Stimulated activated CD4-positive, alpha-beta T cell treated with anti-CD3 and anti-CD28 coated beads, Interleukin-1b, Interleukin-23, amount 100 ng/mL, for 24 hours (primary cell): ENCODE measurements at regions not wholly inside any gene's neighbourhood (a gene's known extent, or its start where the extent isn't known, plus 50 kb on each side); places are given as distances from the start of the nearest gene placed in this dataset.
"Not testable (repeated sequence)": the region's sequence is repeated elsewhere in the genome, so short reads cannot be mapped to it uniquely, and the experiment has no call there.

Experiments
- DNase-seq, 4 experiments: peaks; one replicate each; pipeline ENCODE4 v3.0.0-alpha.2; 2020; ENCODE audit warnings: low read depth in 4 of 4, low spot score in 1 of 4

DNA sequence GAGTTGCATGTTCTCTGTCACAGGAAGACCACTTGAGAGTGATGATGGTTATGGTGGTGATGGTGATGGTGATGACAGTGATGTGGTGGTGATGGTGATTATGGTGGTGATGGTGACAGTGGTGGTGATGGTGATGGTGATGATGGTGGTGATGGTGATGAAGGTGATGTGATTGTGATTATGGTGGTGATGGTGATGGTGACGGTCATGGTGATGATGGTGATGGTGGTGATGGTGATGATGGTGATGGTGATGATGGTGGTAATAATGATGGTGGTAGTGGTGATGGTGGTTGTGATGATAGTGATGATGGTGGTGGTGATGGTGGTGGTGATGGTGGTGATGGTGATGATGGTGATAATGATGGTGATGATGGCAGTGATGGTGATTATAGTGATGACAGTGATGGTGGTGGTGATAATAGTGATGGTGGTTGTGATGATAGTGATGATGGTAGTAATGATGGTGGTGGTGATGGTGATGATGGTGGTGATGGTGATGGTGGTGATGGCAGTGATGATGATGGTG, 93.7 kb downstream of the ASB1 start:
- DNase-seq: no peak

GRCh38 chr2:238521002-238521401, 94.3 kb downstream of the ASB1 start:
- no peak for DNase-seq

GRCh38 chr2:238521870-238522269, 95.1 kb downstream of the ASB1 start:
- DNase-seq: no peak

DNA sequence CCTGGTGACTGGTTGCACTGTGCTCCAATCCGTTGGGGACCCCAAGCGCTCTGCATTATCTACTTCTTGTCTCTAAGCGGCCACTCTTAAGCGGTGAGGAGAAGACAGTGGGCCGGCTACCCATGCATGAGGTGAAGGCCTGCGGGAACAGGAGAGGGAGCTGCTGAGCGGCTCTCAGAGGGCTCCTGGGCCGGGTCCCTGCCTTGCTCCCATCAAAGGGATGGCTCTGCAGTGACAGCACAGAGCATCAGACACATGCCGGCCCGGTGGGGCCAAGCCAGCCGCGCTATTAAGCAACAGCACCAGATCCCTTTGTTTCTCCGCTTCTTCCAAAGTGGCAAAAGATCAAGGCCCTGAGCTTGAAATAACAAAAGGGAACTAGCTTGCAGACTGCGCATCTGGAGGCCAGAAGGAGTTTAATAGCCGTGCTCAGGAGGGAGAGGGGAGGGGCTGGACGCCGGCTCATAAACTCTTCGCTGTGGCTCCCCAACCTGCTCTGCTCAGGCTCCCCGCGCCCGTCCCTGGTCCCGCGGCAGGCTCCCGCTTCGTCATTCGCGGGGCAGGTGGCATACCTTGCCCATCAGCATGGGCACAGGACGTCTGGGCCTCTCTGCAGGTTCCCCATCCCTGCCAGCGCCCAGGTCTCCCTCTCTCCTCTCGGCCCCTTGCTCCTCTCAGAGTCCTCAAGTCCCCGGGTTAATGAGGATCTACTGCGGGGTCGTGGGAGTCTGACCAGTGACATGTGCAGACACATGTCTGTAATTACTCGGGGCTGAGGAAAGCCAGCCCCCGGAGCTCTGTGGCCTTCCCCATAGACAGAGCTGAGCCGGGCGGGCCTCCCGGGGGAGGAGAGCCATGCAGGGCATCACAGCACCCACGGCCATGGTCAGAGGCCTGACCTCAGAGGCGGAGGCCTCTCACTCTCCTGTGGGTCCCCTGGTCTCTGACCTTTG, 96.7 kb downstream of the ASB1 start:
- DNase-seq: no peak

DNA sequence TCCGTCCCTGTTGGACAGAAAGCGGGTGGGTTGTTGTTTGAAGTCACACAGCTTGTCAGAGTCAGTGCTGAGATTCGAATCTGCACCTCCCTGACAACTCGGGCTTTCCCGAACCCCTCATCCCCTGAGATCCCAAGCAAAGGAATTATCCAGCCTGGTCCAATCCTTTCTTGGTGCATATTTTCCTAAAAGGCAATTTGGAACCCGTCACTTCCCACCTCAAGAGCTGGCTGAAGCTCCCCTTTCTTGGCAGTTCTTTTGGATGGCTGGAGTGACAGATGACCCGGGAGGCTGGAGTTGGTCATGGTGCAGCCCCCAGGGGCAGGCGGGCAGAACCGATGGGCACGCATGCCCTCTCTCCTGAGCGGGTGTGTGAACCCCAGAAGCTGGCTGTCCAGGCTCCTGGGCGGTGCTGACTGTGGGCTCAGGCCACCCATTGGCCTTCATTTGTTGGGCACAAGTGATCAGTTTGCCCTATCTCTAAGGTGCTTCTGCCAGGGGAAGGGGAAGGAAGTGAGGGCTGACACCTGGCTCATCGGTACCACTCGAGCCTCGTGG, 97.8 kb downstream of the ASB1 start:
- DNase-seq: no peak

DNA sequence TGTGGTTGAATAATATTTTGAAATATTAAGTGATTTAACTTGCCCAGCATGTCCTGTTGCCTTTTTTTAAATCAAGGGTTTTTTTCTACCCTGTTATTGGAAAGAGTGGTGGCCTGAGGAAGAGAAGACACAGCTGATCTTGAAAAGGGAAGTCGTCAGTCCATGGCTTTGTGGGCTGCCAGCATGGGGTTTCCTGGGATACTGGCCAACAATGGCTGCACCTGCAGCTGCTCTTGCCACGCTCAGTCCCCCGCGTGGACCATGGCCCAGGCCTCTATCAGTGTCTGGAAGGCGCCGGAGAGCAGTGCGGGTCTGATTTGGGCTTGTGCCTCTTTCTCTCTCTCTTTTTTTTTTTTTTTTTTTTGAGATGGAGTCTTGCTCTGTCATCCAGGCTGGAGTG, 99.3 kb downstream of the ASB1 start:
- DNase-seq: no peak

- no peak for DNase-seq
These were observed 100.8 kb downstream of the ASB1 start for GRCh38 chr2:238527565-238527964.

GRCh38 chr2:238528953-238529781, 102.4 kb downstream of the ASB1 start:
- DNase-seq: no peak

- DNase-seq: not testable (repeated sequence)
These were observed 104.4 kb downstream of the ASB1 start for GRCh38 chr2:238531017-238531645.

DNA sequence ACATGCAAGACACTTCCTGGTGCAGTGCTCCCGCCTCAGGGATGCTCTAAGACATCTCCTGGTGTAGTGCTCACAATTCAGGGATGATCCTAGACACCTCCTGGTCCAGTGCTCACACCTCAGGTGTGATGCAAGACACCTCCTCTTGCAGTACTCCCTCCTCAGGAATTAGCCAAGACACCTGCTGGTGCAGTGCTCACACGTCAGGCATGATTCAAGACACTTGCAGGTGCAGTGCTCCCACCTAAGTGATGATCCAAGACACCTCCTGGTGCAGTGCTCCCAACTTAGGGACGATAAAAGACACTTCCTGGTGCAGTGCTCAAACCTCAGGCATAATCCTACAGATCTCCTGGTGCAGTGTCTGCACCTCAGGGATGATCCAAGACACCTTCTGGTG, 117.0 kb downstream of the ASB1 start:
- not testable (repeated sequence) for DNase-seq

DNA sequence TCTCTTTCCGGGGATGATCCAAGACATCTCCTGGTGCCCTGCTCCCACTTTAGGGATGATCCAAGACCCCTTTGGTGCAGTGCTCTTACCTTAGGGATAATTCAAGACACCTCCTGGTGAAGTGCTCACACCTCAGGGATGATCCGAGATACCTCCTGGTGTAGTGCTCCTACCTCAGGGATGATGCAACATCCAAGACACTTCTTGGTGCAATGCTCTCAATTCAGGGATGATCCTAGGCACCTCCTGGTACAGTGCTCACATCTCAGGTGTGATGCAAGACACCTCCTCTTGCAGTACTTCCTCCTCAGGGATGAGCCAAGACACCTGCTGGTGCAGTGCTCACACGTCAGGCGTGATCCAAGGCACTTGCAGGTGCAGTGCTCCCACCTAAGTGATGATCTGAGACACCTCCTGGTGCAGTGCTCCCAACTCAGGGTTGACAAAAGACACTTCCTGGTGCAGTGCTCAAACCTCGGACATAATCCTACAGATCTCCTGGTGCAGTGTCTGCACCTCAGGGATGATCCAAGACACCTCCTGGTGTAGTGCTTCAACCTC, 122.3 kb downstream of the ASB1 start:
- no peak for DNase-seq

DNA sequence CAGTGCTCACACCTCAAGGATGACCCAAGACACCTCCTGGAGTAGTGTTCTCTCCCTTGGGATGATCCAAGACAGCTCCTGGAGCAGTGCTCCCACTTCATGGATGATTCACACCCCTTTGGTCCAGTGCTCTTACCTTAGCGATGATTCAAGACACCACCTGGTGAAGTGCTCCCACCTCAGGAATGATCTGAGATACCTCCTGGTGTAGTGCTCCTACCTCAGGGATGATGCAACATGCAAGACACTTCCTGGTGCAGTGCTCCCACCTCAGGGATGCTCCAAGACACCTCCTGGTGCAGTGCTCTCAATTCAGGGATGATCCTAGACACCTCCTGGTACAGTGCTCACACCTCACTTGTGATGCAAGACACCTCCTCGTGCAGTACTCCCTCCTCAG, 123.1 kb downstream of the ASB1 start:
- DNase-seq: no peak

DNA sequence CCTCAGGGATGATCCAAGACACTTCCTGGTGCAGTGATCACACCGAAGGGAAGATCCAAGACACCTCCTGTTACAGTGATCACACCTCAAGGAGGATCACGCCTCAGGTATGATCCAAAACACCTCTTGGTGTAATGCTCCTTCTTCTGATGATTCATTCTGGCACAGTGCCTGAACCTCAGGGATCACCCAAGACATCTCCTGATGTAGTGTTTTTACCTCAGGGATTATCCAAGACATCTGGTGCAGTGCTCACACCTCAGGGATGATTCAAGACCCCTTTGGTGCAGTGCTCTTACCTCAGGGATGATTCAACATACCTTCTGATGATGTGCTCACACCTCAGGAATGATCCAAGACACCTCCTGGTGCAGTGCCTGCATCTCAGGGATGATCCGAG, 124.4 kb downstream of the ASB1 start:
- no peak for DNase-seq

- DNase-seq: no peak
These were observed 125.5 kb downstream of the ASB1 start for GRCh38 chr2:238552226-238552625.

- no peak for DNase-seq
These were observed 126.4 kb downstream of the ASB1 start for GRCh38 chr2:238553159-238553558.

DNA sequence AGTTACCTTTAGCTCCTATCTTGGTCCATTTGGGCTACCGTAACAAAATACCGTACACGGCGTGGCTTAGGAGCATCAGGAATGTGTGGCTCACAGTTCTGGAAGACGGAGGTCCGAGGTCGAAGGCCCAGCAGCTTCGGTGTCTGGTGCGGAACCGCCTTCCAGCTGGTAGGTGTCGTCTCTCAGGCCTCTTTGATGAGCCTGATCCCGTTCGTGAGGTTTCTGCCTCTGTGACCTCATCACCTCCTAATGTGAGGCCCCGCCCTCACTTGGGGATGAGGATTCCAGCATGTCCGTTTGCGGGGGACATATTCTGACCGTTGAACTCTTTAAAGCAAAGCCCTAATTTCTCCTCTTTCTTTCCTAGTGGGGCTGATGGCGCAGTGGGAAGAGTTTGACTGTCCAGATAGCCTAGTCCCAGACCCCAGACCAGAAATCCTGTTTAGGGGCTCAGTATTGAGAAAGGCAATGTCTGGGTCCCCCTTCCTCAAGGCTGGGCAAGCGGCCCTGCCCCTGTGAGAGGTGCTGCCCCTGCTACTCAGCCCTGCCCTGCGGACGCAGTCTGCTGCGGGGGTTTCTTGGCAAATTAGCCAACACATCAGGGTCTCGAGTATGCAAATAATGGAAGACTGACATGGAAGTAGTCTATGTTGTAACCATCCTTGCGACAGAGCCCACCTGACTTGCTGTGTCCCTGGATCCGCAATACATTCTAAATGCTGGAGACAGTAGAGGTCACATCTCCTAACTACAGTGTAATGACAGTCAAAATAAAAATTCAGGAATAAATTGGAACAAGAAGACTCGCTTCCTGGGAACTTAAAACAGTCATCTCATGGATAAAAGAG, 128.0 kb downstream of the ASB1 start:
- no peak for DNase-seq

DNA sequence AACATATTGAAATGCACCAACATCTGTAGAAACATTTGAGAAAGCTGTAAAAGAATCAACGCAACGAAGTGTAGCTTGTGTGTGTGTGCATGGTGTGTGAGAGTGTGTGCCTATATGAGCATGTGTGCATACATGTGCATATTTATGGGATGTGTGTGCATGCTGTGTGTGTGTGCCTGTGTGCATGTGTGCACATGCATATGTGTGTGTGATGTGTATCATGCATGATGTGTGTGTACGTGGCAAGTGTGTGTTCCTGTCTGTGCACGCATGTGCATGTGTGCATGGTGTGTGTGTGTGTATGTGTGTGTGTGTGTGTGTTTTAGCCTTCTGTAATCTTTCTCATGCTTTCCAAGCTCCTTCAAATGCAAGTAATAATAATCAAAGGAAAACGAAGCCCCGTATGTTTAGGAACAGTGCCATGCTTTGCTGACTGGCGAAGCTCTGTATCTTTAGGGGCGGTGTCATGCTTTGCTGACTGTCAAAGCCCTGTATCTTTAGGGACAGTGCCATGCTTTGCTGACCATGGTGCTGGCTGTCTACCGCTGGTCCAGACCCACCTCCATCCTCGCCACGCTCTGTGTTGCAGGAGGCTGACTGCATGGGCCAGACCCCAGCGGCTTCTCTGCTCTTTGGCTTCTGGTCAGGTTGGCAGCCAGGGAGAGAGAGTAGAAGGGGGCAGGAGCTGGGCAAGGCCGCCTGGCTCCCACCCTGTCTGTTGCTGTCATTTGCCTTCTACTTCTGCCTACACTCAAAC, 129.2 kb downstream of the ASB1 start:
- DNase-seq: no peak

DNA sequence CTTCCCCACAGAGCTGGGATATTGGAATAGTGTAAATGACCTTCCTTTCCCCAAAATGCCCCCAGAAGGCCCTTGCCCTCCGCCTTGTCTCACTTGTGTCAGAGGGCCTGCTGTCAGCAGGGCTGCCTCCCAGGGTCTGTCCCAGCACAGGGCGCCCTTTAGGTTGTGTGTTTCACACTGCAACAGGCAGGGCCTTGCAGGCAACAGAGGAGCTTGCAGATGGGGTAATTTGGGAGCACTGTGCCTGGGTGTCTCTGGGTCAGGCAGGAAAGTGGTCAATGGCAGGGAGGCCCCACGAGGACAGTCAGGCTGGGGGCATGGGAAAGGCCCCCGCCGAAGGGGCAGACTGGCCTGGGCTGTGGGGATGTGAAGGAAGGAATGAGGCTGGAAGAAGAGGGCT, 130.7 kb downstream of the ASB1 start:
- DNase-seq: no peak

- no peak for DNase-seq
These were observed 131.2 kb downstream of the ASB1 start for GRCh38 chr2:238557936-238558335.
